HepG2 (cell line): ENCODE measurements at regions not wholly inside any gene's neighbourhood (a gene's known extent, or its start where the extent isn't known, plus 50 kb on each side); places are given as distances from the start of the nearest gene placed in this dataset.

ENCODE experiments used
- FOXA3 ChIP-seq: IDR thresholded peaks from 2 replicates; pipeline ENCODE4 v1.6.1; 2016; ENCODE audit warnings: missing genetic modification reagents, missing compliant biosample characterization
- GATA4 ChIP-seq: sonication (generic); IDR thresholded peaks from 2 replicates; pipeline ENCODE4 v1.6.1; 2016; ENCODE audit warnings: antibody characterized with exemption, low read depth, borderline replicate concordance
- GATAD2A ChIP-seq: IDR thresholded peaks from 2 replicates; pipeline ENCODE4 v1.6.1; 2016
- HMG20B ChIP-seq: conservative IDR thresholded peaks from 2 replicates; pipeline ENCODE4 v1.6.1; 2016; ENCODE audit warnings: missing genetic modification reagents, missing compliant biosample characterization
- HNRNPUL1 ChIP-seq: fragments of 200-400 bp; formaldehyde crosslinking; IDR thresholded peaks from 2 replicates; pipeline ENCODE4 v1.6.1; 2017; ENCODE audit warnings: low read depth, mild to moderate bottlenecking, low read length, moderate library complexity
- ISL2 ChIP-seq: sonication (generic); formaldehyde crosslinking; IDR thresholded peaks from 2 replicates; pipeline ENCODE4 v1.5.0; 2020; ENCODE audit warnings: missing genetic modification reagents
- JARID2 ChIP-seq: sonication (generic); formaldehyde crosslinking; IDR thresholded peaks from 2 replicates; pipeline ENCODE4 v1.8.1; 2023; ENCODE audit warnings: missing genetic modification reagents, inconsistent platforms; ENCODE audit not compliant: insufficient replicate concordance
- PRDM4 ChIP-seq: sonication (generic); formaldehyde crosslinking; IDR thresholded peaks from 2 replicates; pipeline ENCODE4 v1.9.0; 2021; ENCODE audit warnings: missing genetic modification reagents, borderline replicate concordance
- RAD21 ChIP-seq: fragments of 450-650 bp; formaldehyde crosslinking; IDR thresholded peaks from 2 replicates; pipeline ENCODE4 v1.5.0; 2020; ENCODE audit warnings: mild to moderate bottlenecking
- TARDBP ChIP-seq: sonication (generic); formaldehyde crosslinking; IDR thresholded peaks from 2 replicates; pipeline ENCODE4 v1.8.0; 2022; ENCODE audit warnings: mild to moderate bottlenecking, missing genetic modification reagents
- TCF12 ChIP-seq, 2 experiments: fragments of 450-650 bp in 1 of 2; sonication (generic) in 1 of 2; formaldehyde crosslinking in 1 of 2; IDR thresholded peaks; 2 replicates each; pipeline versions ENCODE4 v1.6.1 to v1.8.0; 2017 to 2022; ENCODE audit warnings: antibody characterized with exemption in 1 of 2, mild to moderate bottlenecking in 1 of 2, missing genetic modification reagents in 1 of 2, moderate library complexity in 1 of 2
- TFAP4 ChIP-seq: sonication (generic); IDR thresholded peaks from 2 replicates; pipeline ENCODE4 v1.6.1; 2016; ENCODE audit warnings: low read depth, borderline replicate concordance
- THAP11 ChIP-seq: IDR thresholded peaks from 2 replicates; pipeline ENCODE4 v1.6.1; 2016; ENCODE audit warnings: missing biosample characterization, missing genetic modification reagents
- TSC22D2 ChIP-seq: sonication (generic); formaldehyde crosslinking; IDR thresholded peaks from 2 replicates; pipeline ENCODE4 v1.5.1; 2020; ENCODE audit warnings: missing genetic modification reagents, mild to moderate bottlenecking, borderline replicate concordance
- ZFP91 ChIP-seq: sonication (generic); formaldehyde crosslinking; IDR thresholded peaks from 2 replicates; pipeline ENCODE4 v1.9.0; 2022; ENCODE audit warnings: missing genetic modification reagents, mild to moderate bottlenecking, borderline replicate concordance
- ZNF24 ChIP-seq: fragments of 450-650 bp; IDR thresholded peaks from 2 replicates; pipeline ENCODE4 v1.6.1; 2017; ENCODE audit warnings: antibody characterized with exemption, mild to moderate bottlenecking
- ZNF253 ChIP-seq: sonication (generic); formaldehyde crosslinking; IDR thresholded peaks from 2 replicates; pipeline ENCODE4 v1.8.0; 2022; ENCODE audit warnings: mild to moderate bottlenecking, missing genetic modification reagents, borderline replicate concordance
- ZNF337 ChIP-seq: sonication (generic); formaldehyde crosslinking; IDR thresholded peaks from 2 replicates; pipeline ENCODE4 v1.5.1; 2020; ENCODE audit warnings: missing genetic modification reagents, low read depth, mild to moderate bottlenecking, borderline replicate concordance
- ZNF33A ChIP-seq: sonication (generic); formaldehyde crosslinking; IDR thresholded peaks from 2 replicates; pipeline ENCODE4 v1.5.1; 2020; ENCODE audit warnings: missing genetic modification reagents, mild to moderate bottlenecking, moderate library complexity, borderline replicate concordance
- ZNF34 ChIP-seq: sonication (generic); formaldehyde crosslinking; IDR thresholded peaks from 2 replicates; pipeline ENCODE4 v1.4.0; 2020; ENCODE audit warnings: mild to moderate bottlenecking, missing genetic modification reagents, borderline replicate concordance
- ZNF441 ChIP-seq: sonication (generic); formaldehyde crosslinking; IDR thresholded peaks from 2 replicates; pipeline ENCODE4 v1.7.0; 2021; ENCODE audit warnings: missing genetic modification reagents, borderline replicate concordance
- ZNF512B ChIP-seq: sonication (generic); formaldehyde crosslinking; IDR thresholded peaks from 2 replicates; pipeline ENCODE4 v1.5.1; 2020; ENCODE audit warnings: missing genetic modification reagents, mild to moderate bottlenecking, borderline replicate concordance
- ZNF772 ChIP-seq: sonication (generic); formaldehyde crosslinking; IDR thresholded peaks from 2 replicates; pipeline ENCODE4 v1.5.0; 2020; ENCODE audit warnings: mild to moderate bottlenecking, missing genetic modification reagents

- TF ChIP-seq ZNF512B (no peak), PRDM4 (CRISPR knock-in tag) (no peak), ZFP91 (CRISPR knock-in tag) (no peak), ISL2 (CRISPR knock-in tag) (no peak), ZNF337 (CRISPR knock-in tag) (no peak), GATA4 (no peak), TARDBP (no peak), TFAP4 (peak; percentile 73; the same call in 1 of the 2 replicates), HMG20B (0 out of 2 replicates have a peak, but pooled peaks have one; percentile 31), FOXA3 (CRISPR knock-in tag) (no peak; the same call in 1 of the 2 replicates), JARID2 (CRISPR knock-in tag) (no peak), TCF12 (IDR thresholded peaks at IDR 0.05) (no peak), TCF12 (CRISPR knock-in tag; IDR thresholded peaks at IDR 0.05) (no peak), GATAD2A (CRISPR knock-in tag) (peak; percentile 83), ZNF772 (CRISPR knock-in tag) (no peak), RAD21 (CRISPR knock-in tag) (peak; percentile 33), THAP11 (CRISPR knock-in tag) (peak; percentile 49; the same call in 1 of the 2 replicates), ZNF33A (no peak), ZNF253 (CRISPR knock-in tag) (no peak), ZNF441 (CRISPR knock-in tag) (no peak), ZNF24 (no peak), ZNF34 (CRISPR knock-in tag) (no peak), TSC22D2 (no peak), HNRNPUL1 (no peak)
These were observed 141.9 kb upstream of the LGALSL start (continued) for GRCh38 chr2:64311948-64312621.
